ENCODE measurements at regions not wholly inside any gene's neighbourhood (a gene's known extent, or its start where the extent isn't known, plus 50 kb on each side); places are given as distances from the start of the nearest gene placed in this dataset.

DNA sequence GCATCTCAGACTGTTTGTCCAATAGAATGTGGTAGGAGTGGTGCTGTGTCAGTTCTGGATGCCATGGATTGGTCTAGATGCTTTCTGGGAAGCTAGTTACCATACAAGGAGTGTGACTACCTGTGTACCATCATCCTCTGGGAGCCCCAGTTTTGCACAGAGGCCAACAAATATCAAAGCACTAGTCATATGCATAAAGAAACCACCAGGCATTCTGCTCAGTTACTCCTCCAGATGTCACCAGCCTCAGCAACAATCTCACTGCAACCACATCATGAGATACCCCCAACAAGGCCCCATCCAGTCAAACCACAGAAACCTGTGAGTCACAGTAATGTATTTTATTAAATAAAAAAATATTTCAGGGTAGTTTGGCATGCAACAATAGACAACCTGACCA, 435.8 kb upstream of the CPEB2 start:
- TF ChIP-seq, protein P1, sequence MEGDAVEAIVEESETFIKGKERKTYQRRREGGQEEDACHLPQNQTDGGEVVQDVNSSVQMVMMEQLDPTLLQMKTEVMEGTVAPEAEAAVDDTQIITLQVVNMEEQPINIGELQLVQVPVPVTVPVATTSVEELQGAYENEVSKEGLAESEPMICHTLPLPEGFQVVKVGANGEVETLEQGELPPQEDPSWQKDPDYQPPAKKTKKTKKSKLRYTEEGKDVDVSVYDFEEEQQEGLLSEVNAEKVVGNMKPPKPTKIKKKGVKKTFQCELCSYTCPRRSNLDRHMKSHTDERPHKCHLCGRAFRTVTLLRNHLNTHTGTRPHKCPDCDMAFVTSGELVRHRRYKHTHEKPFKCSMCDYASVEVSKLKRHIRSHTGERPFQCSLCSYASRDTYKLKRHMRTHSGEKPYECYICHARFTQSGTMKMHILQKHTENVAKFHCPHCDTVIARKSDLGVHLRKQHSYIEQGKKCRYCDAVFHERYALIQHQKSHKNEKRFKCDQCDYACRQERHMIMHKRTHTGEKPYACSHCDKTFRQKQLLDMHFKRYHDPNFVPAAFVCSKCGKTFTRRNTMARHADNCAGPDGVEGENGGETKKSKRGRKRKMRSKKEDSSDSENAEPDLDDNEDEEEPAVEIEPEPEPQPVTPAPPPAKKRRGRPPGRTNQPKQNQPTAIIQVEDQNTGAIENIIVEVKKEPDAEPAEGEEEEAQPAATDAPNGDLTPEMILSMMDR (IDR thresholded peaks at IDR 0.05; ENCODE audit: control extremely low read depth in 1 of 3, insufficient read depth in 1 of 3, low read depth in 1 of 3, low read length in 3 of 3): no peak
- TF ChIP-seq CREB1 (IDR thresholded peaks at IDR 0.05) (no peak), EP300 (IDR thresholded peaks at IDR 0.05; ENCODE audit: borderline replicate concordance in 1 of 2, low read depth in 2 of 2, low read length in 2 of 2) (no peak), POLR2AphosphoS5 (IDR thresholded peaks at IDR 0.05; ENCODE audit: low read depth, low read length) (no peak), TAF1 (IDR thresholded peaks at IDR 0.05; ENCODE audit: low read depth, low read length) (no peak), POLR2A (IDR thresholded peaks at IDR 0.05; ENCODE audit: control extremely low read depth in 1 of 2, low read depth in 2 of 2, low read length in 2 of 2) (no peak), BCL11A (IDR thresholded peaks at IDR 0.05; ENCODE audit: low read depth in 2 of 2, low read length in 2 of 2) (no peak), CHD2 (IDR thresholded peaks at IDR 0.05; ENCODE audit: low read length) (no peak), SUZ12 (IDR thresholded peaks at IDR 0.05; ENCODE audit: low read length) (no peak), SIN3A (conservative IDR thresholded peaks at IDR 0.05 in 1 of 2, IDR thresholded peaks at IDR 0.05 in 1 of 2; ENCODE audit: low read depth in 1 of 2, low read length in 2 of 2) (no peak)
- TF ChIP-seq, protein P2, sequence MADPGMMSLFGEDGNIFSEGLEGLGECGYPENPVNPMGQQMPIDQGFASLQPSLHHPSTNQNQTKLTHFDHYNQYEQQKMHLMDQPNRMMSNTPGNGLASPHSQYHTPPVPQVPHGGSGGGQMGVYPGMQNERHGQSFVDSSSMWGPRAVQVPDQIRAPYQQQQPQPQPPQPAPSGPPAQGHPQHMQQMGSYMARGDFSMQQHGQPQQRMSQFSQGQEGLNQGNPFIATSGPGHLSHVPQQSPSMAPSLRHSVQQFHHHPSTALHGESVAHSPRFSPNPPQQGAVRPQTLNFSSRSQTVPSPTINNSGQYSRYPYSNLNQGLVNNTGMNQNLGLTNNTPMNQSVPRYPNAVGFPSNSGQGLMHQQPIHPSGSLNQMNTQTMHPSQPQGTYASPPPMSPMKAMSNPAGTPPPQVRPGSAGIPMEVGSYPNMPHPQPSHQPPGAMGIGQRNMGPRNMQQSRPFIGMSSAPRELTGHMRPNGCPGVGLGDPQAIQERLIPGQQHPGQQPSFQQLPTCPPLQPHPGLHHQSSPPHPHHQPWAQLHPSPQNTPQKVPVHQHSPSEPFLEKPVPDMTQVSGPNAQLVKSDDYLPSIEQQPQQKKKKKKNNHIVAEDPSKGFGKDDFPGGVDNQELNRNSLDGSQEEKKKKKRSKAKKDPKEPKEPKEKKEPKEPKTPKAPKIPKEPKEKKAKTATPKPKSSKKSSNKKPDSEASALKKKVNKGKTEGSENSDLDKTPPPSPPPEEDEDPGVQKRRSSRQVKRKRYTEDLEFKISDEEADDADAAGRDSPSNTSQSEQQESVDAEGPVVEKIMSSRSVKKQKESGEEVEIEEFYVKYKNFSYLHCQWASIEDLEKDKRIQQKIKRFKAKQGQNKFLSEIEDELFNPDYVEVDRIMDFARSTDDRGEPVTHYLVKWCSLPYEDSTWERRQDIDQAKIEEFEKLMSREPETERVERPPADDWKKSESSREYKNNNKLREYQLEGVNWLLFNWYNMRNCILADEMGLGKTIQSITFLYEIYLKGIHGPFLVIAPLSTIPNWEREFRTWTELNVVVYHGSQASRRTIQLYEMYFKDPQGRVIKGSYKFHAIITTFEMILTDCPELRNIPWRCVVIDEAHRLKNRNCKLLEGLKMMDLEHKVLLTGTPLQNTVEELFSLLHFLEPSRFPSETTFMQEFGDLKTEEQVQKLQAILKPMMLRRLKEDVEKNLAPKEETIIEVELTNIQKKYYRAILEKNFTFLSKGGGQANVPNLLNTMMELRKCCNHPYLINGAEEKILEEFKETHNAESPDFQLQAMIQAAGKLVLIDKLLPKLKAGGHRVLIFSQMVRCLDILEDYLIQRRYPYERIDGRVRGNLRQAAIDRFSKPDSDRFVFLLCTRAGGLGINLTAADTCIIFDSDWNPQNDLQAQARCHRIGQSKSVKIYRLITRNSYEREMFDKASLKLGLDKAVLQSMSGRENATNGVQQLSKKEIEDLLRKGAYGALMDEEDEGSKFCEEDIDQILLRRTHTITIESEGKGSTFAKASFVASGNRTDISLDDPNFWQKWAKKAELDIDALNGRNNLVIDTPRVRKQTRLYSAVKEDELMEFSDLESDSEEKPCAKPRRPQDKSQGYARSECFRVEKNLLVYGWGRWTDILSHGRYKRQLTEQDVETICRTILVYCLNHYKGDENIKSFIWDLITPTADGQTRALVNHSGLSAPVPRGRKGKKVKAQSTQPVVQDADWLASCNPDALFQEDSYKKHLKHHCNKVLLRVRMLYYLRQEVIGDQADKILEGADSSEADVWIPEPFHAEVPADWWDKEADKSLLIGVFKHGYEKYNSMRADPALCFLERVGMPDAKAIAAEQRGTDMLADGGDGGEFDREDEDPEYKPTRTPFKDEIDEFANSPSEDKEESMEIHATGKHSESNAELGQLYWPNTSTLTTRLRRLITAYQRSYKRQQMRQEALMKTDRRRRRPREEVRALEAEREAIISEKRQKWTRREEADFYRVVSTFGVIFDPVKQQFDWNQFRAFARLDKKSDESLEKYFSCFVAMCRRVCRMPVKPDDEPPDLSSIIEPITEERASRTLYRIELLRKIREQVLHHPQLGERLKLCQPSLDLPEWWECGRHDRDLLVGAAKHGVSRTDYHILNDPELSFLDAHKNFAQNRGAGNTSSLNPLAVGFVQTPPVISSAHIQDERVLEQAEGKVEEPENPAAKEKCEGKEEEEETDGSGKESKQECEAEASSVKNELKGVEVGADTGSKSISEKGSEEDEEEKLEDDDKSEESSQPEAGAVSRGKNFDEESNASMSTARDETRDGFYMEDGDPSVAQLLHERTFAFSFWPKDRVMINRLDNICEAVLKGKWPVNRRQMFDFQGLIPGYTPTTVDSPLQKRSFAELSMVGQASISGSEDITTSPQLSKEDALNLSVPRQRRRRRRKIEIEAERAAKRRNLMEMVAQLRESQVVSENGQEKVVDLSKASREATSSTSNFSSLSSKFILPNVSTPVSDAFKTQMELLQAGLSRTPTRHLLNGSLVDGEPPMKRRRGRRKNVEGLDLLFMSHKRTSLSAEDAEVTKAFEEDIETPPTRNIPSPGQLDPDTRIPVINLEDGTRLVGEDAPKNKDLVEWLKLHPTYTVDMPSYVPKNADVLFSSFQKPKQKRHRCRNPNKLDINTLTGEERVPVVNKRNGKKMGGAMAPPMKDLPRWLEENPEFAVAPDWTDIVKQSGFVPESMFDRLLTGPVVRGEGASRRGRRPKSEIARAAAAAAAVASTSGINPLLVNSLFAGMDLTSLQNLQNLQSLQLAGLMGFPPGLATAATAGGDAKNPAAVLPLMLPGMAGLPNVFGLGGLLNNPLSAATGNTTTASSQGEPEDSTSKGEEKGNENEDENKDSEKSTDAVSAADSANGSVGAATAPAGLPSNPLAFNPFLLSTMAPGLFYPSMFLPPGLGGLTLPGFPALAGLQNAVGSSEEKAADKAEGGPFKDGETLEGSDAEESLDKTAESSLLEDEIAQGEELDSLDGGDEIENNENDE (IDR thresholded peaks at IDR 0.05; ENCODE audit: insufficient replicate concordance, low read length): no peak
- TF ChIP-seq, protein P3, sequence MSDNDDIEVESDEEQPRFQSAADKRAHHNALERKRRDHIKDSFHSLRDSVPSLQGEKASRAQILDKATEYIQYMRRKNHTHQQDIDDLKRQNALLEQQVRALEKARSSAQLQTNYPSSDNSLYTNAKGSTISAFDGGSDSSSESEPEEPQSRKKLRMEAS (IDR thresholded peaks at IDR 0.05): no peak

All from H1 (cell line).